ENCODE measurements at regions not wholly inside any gene's neighbourhood (a gene's known extent, or its start where the extent isn't known, plus 50 kb on each side); places are given as distances from the start of the nearest gene placed in this dataset.

DNA sequence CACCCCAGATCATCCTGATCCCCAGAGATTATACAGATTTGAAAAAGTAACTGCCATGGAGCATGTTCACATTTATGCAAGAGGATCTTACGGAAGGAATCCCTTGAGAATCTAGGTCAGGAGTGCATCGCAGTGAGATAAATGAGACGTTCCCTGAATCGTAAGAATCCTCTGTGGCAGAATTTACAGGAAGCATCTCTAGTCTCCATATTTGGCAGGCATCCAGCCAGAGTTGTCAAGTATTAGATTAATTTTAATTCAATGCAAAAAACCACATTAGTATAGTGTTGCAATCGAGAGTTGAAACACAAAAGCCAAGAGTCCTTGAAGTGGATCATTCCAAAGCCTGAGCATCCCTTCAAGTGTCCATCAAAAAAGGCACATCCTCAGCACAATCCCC lies 100.8 kb downstream of the RRAGC start:
- no peak for TF ChIP-seq YY1 (IDR thresholded peaks at IDR 0.05; ENCODE audit: insufficient read depth, insufficient read length)
- TF ChIP-seq ZNF274 (IDR thresholded peaks at IDR 0.05; ENCODE audit: low read depth, low read length), result no peak
